ENCODE measurements at regions not wholly inside any gene's neighbourhood (a gene's known extent, or its start where the extent isn't known, plus 50 kb on each side); places are given as distances from the start of the nearest gene placed in this dataset.

DNA sequence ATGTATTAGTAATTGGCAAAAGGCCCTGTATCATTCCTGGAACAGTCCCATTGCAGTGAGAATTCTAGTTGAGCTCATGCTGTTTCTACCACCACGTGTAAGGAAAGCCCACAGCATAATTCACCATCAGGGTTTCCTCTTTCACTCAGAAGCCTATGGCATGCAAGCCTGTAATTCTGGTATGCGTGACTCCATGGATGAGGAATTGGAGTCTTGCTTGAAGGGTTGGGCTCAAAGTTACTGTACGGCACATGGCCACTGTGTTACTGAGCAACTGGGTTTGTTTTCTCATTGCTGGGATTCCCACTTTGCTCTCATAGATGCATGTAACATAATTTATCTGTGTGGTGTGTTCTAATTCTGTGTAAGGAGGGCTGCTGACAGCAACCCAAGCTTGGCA is 132.3 kb upstream of the NR3C2 start:
- Histone ChIP-seq H3K27ac (no peak overlapping the region), H3K27me3 (replicated peaks; ENCODE audit: insufficient read depth) (no peaks in the 10 kb centered on the region), H3K36me3 (ENCODE audit: low read depth) (no peaks in the 10 kb centered on the region), H2AFZ (no peak overlapping the region), H3K9ac (no peak overlapping the region), H4K20me1 (ENCODE audit: insufficient read depth) (no peaks in the 10 kb centered on the region), H3K79me2 (ENCODE audit: insufficient read depth) (no peaks in the 10 kb centered on the region), H3F3A (ENCODE audit: insufficient read depth) (no peaks in the 10 kb centered on the region), H3K9me2 (ENCODE audit: insufficient read depth) (no peaks in the 10 kb centered on the region), H3K9me3 (ENCODE audit: low read depth) (no peaks in the 10 kb centered on the region), H3K4me1 (ENCODE audit: insufficient read depth) (no peaks in the 10 kb centered on the region), H3K4me3 (no peak overlapping the region), H3K4me2 (ENCODE audit: unreplicated experiment) (no peak overlapping the region)
- peak; percentile 31 for DNase-seq
- WGBS, 2 experiments (ENCODE audit: low coverage in 1 of 2, low lambda C conversion rate in 2 of 2, missing lambda C conversion rate in 2 of 2) = 11 to 12% methylated on average over 3 of the region's 3 CpGs
- in situ Hi-C loops (cut with MboI) = no loop called here
- TF ChIP-seq EZH2phosphoT487 (IDR thresholded peaks at IDR 0.05; ENCODE audit: insufficient read depth, low read depth) (no peak), EZH2 (IDR thresholded peaks at IDR 0.05; ENCODE audit: insufficient read depth, poor library complexity, severe bottlenecking) (no peak)

DNA sequence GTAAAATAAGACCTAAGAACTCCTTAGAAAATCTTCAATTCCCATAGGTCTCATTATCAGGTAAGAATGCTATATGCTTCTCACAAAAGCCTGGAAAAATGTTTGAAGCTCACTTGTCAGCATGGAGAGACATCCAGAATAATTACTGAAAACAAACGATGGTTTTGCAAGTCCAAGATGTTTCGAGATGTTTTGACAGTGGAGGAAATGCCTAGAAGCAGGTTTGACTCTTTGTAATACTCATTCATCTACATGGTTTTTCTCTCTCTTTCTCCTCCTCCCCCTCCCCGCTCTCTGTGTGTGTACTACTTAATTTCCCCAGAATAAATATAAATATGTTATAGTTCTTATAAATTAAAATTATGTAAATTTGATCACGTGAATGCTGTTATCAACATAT is 131.9 kb upstream of the NR3C2 start:
- Histone ChIP-seq H4K20me1 (ENCODE audit: insufficient read depth) (no peaks in the 10 kb centered on the region), H3K9ac (no peak overlapping the region), H3K4me1 (ENCODE audit: insufficient read depth) (no peaks in the 10 kb centered on the region), H3K4me3 (no peak overlapping the region), H3K27me3 (replicated peaks; ENCODE audit: insufficient read depth) (no peaks in the 10 kb centered on the region), H3K4me2 (ENCODE audit: unreplicated experiment) (no peak overlapping the region), H3K9me2 (ENCODE audit: insufficient read depth) (no peaks in the 10 kb centered on the region), H3K36me3 (ENCODE audit: low read depth) (no peaks in the 10 kb centered on the region), H3K79me2 (ENCODE audit: insufficient read depth) (no peaks in the 10 kb centered on the region), H3F3A (ENCODE audit: insufficient read depth) (no peaks in the 10 kb centered on the region), H3K27ac (no peak overlapping the region), H3K9me3 (ENCODE audit: low read depth) (no peaks in the 10 kb centered on the region), H2AFZ (no peak overlapping the region)
- TF ChIP-seq EZH2 (IDR thresholded peaks at IDR 0.05; ENCODE audit: insufficient read depth, poor library complexity, severe bottlenecking) = no peak
- no peak for TF ChIP-seq EZH2phosphoT487 (IDR thresholded peaks at IDR 0.05; ENCODE audit: insufficient read depth, low read depth)
- in situ Hi-C loops (cut with MboI) = no loop called here
- WGBS, 2 experiments (ENCODE audit: low coverage in 1 of 2, low lambda C conversion rate in 2 of 2, missing lambda C conversion rate in 2 of 2) = 26 to 28% methylated on average over 4 of the region's 4 CpGs
- no peak for DNase-seq

DNA sequence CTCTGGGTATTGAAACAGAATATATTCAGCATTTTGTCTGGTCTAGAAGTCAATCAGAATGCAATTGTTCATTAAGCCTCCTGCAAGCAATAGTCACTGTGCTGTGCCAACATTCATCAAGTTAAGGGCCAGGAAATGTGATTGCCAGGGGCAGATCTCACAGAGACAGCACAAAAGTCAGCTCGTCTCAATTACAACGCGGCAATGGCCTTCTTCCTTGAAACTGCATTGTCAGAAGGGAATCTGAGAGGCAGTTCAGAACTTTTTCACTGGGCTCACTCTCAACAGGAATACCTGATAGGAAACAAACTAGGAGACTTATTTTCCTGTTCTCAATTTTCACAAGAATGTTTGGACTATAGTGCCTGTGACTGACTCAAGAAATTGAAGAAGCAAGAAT is 131.1 kb upstream of the NR3C2 start:
- TF ChIP-seq EZH2phosphoT487 (IDR thresholded peaks at IDR 0.05; ENCODE audit: insufficient read depth, low read depth) (no peak), EZH2 (IDR thresholded peaks at IDR 0.05; ENCODE audit: insufficient read depth, poor library complexity, severe bottlenecking) (no peak)
- H4K20me1 ChIP-seq (ENCODE audit: insufficient read depth) = no peaks in the 10 kb centered on the region
- no peaks in the 10 kb centered on the region for H3K79me2 ChIP-seq (ENCODE audit: insufficient read depth)
- no peak overlapping the region for H3K4me3 ChIP-seq
- H2AFZ ChIP-seq = no peak overlapping the region
- no peak overlapping the region for H3K27ac ChIP-seq
- H3K36me3 ChIP-seq (ENCODE audit: low read depth) = no peaks in the 10 kb centered on the region
- H3K9ac ChIP-seq = no peak overlapping the region
- in situ Hi-C loops (cut with MboI) = no loop called here
- no peaks in the 10 kb centered on the region for H3K9me2 ChIP-seq (ENCODE audit: insufficient read depth)
- H3K9me3 ChIP-seq (ENCODE audit: low read depth) = no peaks in the 10 kb centered on the region
- H3K27me3 ChIP-seq (replicated peaks; ENCODE audit: insufficient read depth) = no peaks in the 10 kb centered on the region
- H3F3A ChIP-seq (ENCODE audit: insufficient read depth) = no peaks in the 10 kb centered on the region
- 67 to 68% methylated on average over 3 of the region's 3 CpGs for WGBS, 2 experiments (ENCODE audit: low coverage in 1 of 2, low lambda C conversion rate in 2 of 2, missing lambda C conversion rate in 2 of 2)
- no peak for DNase-seq
- H3K4me2 ChIP-seq (ENCODE audit: unreplicated experiment) = no peak overlapping the region
- no peaks in the 10 kb centered on the region for H3K4me1 ChIP-seq (ENCODE audit: insufficient read depth)

DNA sequence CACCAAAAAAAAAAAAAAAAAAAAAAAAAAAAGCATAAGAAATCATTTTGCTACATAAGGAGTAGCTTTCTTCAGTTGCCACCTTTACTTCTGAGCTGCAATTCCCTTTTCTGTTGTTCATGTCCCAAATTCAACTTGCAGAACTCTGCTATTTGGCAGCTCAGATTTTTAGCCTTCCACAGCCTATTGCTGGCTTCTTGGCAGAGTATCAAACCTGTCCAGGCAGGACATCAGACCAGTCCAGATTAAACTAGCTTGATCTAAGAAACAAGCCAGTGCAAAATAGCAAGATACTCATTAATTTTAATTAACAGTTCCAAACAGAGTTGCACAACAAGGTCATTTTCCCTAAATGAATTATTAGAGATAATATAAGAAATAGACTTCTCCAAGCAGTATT is 123.6 kb upstream of the NR3C2 start:
- TF ChIP-seq EZH2phosphoT487 (IDR thresholded peaks at IDR 0.05; ENCODE audit: insufficient read depth, low read depth) (no peak), EZH2 (IDR thresholded peaks at IDR 0.05; ENCODE audit: insufficient read depth, poor library complexity, severe bottlenecking) (no peak)
- DNase-seq = no peak
- no peaks in the 10 kb centered on the region for H3K4me1 ChIP-seq (ENCODE audit: insufficient read depth)
- H3K4me2 ChIP-seq (ENCODE audit: unreplicated experiment) = no peak overlapping the region
- in situ Hi-C loops (cut with MboI) = no loop called here
- H4K20me1 ChIP-seq (ENCODE audit: insufficient read depth) = no peaks in the 10 kb centered on the region
- H3K9ac ChIP-seq = no peak overlapping the region
- H3K4me3 ChIP-seq = no peak overlapping the region
- no peaks in the 10 kb centered on the region for H3K9me3 ChIP-seq (ENCODE audit: low read depth)
- H3F3A ChIP-seq (ENCODE audit: insufficient read depth) = no peaks in the 10 kb centered on the region
- H3K9me2 ChIP-seq (ENCODE audit: insufficient read depth) = no peaks in the 10 kb centered on the region
- no peaks in the 10 kb centered on the region for H3K79me2 ChIP-seq (ENCODE audit: insufficient read depth)
- no peak overlapping the region for H2AFZ ChIP-seq
- H3K36me3 ChIP-seq (ENCODE audit: low read depth) = no peaks in the 10 kb centered on the region
- no peak overlapping the region for H3K27ac ChIP-seq
- no peaks in the 10 kb centered on the region for H3K27me3 ChIP-seq (replicated peaks; ENCODE audit: insufficient read depth)

DNA sequence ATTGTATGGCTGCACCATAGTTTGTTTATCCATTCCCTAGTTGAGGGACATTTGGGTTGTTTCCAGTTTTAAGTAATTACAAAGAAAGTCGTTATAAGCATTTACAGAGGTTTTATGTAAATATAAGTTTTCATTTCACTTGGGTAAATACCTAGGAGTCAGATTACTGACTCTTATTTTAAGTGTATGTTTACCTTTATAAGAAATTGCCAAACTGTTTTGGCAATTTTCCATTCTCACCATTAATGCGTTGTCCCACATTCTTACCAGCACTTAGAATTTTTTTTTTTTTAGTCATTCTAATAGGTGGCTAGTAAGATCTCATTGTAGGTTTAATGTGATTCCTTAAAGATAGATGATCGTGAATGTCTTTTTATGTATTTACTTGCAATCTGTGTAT is 121.5 kb upstream of the NR3C2 start:
- H3K27ac ChIP-seq = no peak overlapping the region
- no peak overlapping the region for H3K4me2 ChIP-seq (ENCODE audit: unreplicated experiment)
- H3K27me3 ChIP-seq (replicated peaks; ENCODE audit: insufficient read depth) = no peaks in the 10 kb centered on the region
- WGBS, 2 experiments (ENCODE audit: low coverage in 1 of 2, low lambda C conversion rate in 2 of 2, missing lambda C conversion rate in 2 of 2) = 28 to 35% methylated on average over 3 of the region's 3 CpGs
- no peak overlapping the region for H2AFZ ChIP-seq
- no peaks in the 10 kb centered on the region for H3K4me1 ChIP-seq (ENCODE audit: insufficient read depth)
- TF ChIP-seq EZH2phosphoT487 (IDR thresholded peaks at IDR 0.05; ENCODE audit: insufficient read depth, low read depth) (no peak), EZH2 (IDR thresholded peaks at IDR 0.05; ENCODE audit: insufficient read depth, poor library complexity, severe bottlenecking) (no peak)
- H3F3A ChIP-seq (ENCODE audit: insufficient read depth) = no peaks in the 10 kb centered on the region
- no peak overlapping the region for H3K9ac ChIP-seq
- DNase-seq = no peak
- H3K36me3 ChIP-seq (ENCODE audit: low read depth) = no peaks in the 10 kb centered on the region
- in situ Hi-C loops (cut with MboI) = no loop called here
- no peaks in the 10 kb centered on the region for H4K20me1 ChIP-seq (ENCODE audit: insufficient read depth)
- H3K79me2 ChIP-seq (ENCODE audit: insufficient read depth) = no peaks in the 10 kb centered on the region
- H3K4me3 ChIP-seq = no peak overlapping the region
- no peaks in the 10 kb centered on the region for H3K9me3 ChIP-seq (ENCODE audit: low read depth)
- no peaks in the 10 kb centered on the region for H3K9me2 ChIP-seq (ENCODE audit: insufficient read depth)
